Upper lobe of right lung (tissue), 1 donor: ENCODE measurements at regions not wholly inside any gene's neighbourhood (a gene's known extent, or its start where the extent isn't known, plus 50 kb on each side); places are given as distances from the start of the nearest gene placed in this dataset.

Experiments
- ATAC-seq: fragments of 200-7000 bp; cut with Tn5 transposase; one replicate; pipeline ENCODE4 v1.9.1; 2020; ENCODE audit warnings: mild to moderate bottlenecking, moderate library complexity
- DNase-seq: peaks from one replicate; pipeline ENCODE4 v3.0.0-alpha.2; 2020
- H3K27ac ChIP-seq: fragments of 200-600 bp; one replicate; pipeline ENCODE4 v1.8.0; 2022
- H3K27me3 ChIP-seq: fragments of 200-600 bp; one replicate; pipeline ENCODE4 v1.8.0; 2022; ENCODE audit warnings: mild to moderate bottlenecking
- H3K36me3 ChIP-seq: fragments of 200-600 bp; one replicate; pipeline ENCODE4 v1.8.0; 2022
- H3K4me1 ChIP-seq: fragments of 200-600 bp; one replicate; pipeline ENCODE4 v1.8.0; 2022
- H3K4me3 ChIP-seq: fragments of 200-600 bp; one replicate; pipeline ENCODE4 v1.8.0; 2022; ENCODE audit warnings: mild to moderate bottlenecking
- H3K9me3 ChIP-seq: fragments of 200-600 bp; one replicate; pipeline ENCODE4 v1.8.0; 2022
- intact Hi-C: fragments of 100-400 bp; cut with DNase I; formaldehyde crosslinking; loops from one replicate; pipeline ENCODE4 v1.11.0; 2022
- TF ChIP-seq, protein P1 (sequence below): fragments of 200-600 bp; IDR thresholded peaks from one replicate; pipeline ENCODE4 v1.8.0; 2022; ENCODE audit warnings: antibody characterized with exemption
- donor health status: DM: no; HTN: yes; CAD: no; lungs with severe emphysema.

DNA sequence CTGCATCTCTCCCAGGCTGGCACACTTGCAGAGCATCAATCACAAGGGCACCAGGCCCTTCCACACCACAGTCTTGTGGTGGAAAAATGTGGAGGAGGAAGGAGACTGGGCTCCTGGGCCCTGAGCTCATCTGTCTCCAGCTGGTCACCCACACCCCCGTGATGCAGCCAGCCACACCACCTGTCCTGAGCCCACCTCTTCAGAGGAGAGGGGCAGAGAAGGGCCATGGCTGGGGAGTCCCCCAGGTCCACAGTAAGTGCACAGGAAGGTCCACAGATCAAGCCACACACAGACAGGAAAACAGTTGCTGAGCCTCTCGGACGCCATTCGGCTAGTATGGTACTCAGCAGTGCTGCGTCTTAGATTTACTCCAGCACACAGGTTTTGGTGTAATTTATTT, 203.5 kb upstream of the SALL3 start:
- no peak for DNase-seq
- TF ChIP-seq, protein P1, sequence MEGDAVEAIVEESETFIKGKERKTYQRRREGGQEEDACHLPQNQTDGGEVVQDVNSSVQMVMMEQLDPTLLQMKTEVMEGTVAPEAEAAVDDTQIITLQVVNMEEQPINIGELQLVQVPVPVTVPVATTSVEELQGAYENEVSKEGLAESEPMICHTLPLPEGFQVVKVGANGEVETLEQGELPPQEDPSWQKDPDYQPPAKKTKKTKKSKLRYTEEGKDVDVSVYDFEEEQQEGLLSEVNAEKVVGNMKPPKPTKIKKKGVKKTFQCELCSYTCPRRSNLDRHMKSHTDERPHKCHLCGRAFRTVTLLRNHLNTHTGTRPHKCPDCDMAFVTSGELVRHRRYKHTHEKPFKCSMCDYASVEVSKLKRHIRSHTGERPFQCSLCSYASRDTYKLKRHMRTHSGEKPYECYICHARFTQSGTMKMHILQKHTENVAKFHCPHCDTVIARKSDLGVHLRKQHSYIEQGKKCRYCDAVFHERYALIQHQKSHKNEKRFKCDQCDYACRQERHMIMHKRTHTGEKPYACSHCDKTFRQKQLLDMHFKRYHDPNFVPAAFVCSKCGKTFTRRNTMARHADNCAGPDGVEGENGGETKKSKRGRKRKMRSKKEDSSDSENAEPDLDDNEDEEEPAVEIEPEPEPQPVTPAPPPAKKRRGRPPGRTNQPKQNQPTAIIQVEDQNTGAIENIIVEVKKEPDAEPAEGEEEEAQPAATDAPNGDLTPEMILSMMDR: no peak
- intact Hi-C loops: no loop called here

DNA sequence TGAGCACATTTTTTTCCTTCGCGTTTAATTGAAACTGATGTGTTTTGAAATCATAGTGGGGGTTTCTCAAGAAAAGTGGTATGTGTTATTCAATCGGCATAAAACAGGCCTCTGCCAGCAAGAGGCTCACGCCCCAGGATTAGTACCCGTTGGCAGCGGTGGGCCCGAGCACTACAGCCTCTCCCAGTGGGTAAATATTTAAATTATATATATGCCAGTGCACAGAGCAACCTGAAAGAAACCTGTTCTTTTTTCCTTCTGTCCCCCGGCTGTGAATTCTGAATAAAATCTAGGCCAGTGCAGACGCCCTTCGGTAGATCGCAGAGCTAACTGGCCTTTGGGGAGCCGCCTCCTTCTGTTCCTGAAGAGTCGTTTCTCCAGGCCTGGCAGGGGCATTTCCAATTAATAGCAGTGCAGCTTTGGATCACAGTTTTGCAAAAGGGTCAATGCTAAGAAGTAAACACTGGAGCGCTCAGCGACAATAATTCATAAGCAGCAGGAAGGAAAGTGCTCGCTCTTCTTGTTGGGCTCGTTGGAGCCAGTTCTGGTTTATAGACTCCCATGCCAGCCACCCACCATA, 202.8 kb upstream of the SALL3 start:
- TF ChIP-seq, protein P1: no peak
- Histone ChIP-seq H3K27me3 (no peaks in the 10 kb centered on the region), H3K27ac (no peak overlapping the region), H3K9me3 (no peaks in the 10 kb centered on the region), H3K4me1 (no peaks in the 10 kb centered on the region), H3K36me3 (no peaks in the 10 kb centered on the region), H3K4me3 (no peak overlapping the region)
- DNase-seq (no peak), ATAC-seq (no peak)
- intact Hi-C loops: no loop called here

More for the DNA sequence above, 203.5 kb upstream of the SALL3 start:
- no peaks in the 10 kb centered on the region for H3K4me1 ChIP-seq
- no peak for ATAC-seq
- H3K36me3 ChIP-seq: no peaks in the 10 kb centered on the region
- no peaks in the 10 kb centered on the region for H3K27me3 ChIP-seq
- no peaks in the 10 kb centered on the region for H3K9me3 ChIP-seq
- H3K27ac ChIP-seq: no peak overlapping the region
- H3K4me3 ChIP-seq: no peak overlapping the region

DNA sequence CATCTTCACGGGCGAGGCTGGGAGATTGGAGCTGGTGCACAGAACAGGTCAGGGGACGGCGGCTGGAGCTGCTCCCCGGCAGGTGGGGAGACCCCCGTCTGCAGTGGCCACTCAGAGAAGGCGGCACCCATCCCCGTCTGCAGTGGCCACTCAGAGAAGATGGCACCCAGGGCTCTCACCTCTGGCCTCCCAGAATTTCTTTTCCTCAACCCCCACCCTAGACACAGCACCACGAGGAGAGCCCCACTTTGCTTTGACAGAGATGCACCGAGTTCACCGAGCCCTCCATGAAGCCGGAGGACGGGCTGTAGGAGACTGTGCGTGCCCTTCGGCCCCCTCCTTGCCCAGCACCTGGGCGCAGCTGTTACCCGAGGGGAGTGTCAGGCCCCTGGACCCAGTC, 201.6 kb upstream of the SALL3 start:
- H3K27me3 ChIP-seq: no peaks in the 10 kb centered on the region
- H3K36me3 ChIP-seq: no peaks in the 10 kb centered on the region
- H3K9me3 ChIP-seq: no peaks in the 10 kb centered on the region
- ATAC-seq (no peak), DNase-seq (no peak)
- no peak overlapping the region for H3K4me3 ChIP-seq
- TF ChIP-seq, protein P1: no peak
- no peaks in the 10 kb centered on the region for H3K4me1 ChIP-seq
- H3K27ac ChIP-seq: no peak overlapping the region
- intact Hi-C loops: no loop called here

DNA sequence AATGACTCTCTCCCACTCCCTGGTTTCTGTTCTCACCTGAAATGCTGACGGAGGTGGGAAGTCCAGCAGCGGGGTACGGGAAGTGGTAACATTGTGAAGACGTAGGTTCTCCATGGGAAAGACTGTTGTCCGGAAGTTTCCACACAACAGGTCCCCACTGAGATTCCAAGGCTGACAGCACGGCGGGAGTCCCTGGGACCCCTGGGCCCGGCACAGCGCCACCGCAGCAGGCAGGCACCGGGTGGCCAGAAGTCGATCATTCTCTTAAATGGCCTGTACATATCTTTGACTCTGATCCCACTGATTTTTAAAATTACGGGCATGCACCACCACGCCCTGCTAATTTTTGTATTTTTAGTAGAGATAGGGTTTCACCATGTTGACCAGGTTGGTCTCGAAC, 201.0 kb upstream of the SALL3 start:
- Histone ChIP-seq H3K27ac (no peak overlapping the region), H3K4me1 (no peaks in the 10 kb centered on the region), H3K9me3 (no peaks in the 10 kb centered on the region), H3K27me3 (no peaks in the 10 kb centered on the region), H3K4me3 (no peak overlapping the region), H3K36me3 (no peaks in the 10 kb centered on the region)
- DNase-seq (no peak), ATAC-seq (no peak)
- intact Hi-C loops: no loop called here
- TF ChIP-seq, protein P1: no peak

DNA sequence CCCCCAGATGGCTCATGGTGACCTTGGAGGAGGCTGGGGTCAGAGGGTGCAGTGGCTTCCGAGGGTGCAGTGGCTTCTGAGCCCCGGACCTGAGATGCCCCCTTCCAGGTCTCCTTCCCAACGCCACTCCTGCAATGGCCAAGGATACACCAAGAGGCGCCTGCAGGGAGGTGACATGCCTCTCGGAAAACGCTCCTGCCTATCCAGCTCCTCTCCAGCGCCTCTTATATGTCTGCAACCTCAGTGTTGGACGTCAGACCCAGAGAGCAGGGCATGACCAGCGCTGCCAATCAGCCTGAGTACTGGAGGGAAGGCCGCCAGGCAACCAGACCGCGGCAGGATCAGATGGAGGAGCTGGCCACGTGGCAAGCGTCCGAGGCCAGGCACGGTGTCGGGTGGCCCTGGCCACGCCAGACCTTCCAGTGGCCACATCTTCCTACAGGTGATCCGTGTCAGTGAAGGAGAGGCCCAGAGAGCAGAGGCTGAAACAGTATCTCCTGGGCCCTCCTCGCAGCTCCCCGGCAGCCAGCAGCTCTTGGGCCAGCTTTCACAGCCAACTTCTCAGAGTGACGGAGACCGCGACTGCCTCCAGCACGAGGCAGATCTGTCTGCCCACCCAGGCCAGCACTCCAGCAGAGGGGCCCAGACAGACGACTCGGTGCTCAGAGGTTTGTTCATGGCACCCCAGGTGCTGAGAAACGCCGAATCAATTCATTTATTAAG, 199.5 kb upstream of the SALL3 start:
- DNase-seq (no peak), ATAC-seq (no peak)
- no peak overlapping the region for H3K4me3 ChIP-seq
- intact Hi-C loops: no loop called here
- H3K27me3 ChIP-seq: no peaks in the 10 kb centered on the region
- no peaks in the 10 kb centered on the region for H3K36me3 ChIP-seq
- TF ChIP-seq, protein P1: no peak
- no peaks in the 10 kb centered on the region for H3K4me1 ChIP-seq
- no peak overlapping the region for H3K27ac ChIP-seq
- H3K9me3 ChIP-seq: no peaks in the 10 kb centered on the region
